ENCODE measurements at regions not wholly inside any gene's neighbourhood (a gene's known extent, or its start where the extent isn't known, plus 50 kb on each side); places are given as distances from the start of the nearest gene placed in this dataset.

DNA sequence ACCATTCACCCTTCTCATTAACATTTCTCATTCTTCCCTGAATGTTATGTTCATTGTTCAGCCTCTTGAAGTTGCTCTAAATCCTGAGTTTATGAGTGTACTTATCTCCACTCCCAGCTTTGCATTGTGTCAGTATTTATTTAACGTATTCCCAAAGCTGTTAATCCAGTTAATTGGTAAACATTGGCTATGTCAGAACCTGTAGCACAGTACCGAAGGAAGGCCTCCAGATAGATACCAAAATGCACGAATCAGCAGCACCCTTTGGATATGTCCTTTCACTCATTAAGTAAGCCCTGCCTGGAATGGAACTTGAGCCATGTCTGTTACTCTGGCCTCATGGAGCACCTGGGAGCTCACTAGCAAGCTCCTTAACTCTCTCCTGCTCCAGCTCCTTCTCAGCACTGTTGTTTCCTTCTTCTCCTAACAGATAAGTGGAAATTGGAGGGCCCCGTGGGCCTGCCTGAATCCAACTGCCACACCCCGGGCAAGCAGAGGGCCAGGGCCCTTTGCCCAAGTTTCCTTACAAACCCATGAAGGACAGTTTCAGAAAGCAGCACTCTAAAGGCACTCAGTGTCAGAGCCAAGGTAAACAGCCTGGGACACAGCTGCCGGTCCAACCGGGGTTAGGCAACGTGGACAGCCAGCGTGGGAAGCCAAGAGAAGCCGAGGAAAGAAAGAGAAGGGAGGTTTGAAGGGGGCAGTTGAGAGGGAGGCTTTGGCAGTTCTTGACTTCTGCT is 155.0 kb upstream of the SERP2 start:
- FAIRE-seq (no peak), ATAC-seq (no peak; the same call in 2 of the 3 replicates), DNase-seq (ENCODE audit: low spot score) (no peak)
- TF ChIP-seq TRIM24 (CRISPR knock-in tag; IDR thresholded peaks at IDR 0.05) (no peak), NR1H2 (CRISPR knock-in tag; IDR thresholded peaks at IDR 0.05; ENCODE audit: borderline replicate concordance, low read depth) (no peak), SMAD3 (CRISPR knock-in tag; IDR thresholded peaks at IDR 0.05) (no peak), ZNF724P (CRISPR knock-in tag; IDR thresholded peaks at IDR 0.05; ENCODE audit: borderline replicate concordance) (no peak), SPEN (CRISPR knock-in tag; IDR thresholded peaks at IDR 0.05; ENCODE audit: low read depth) (no peak), RAD21 (CRISPR knock-in tag; IDR thresholded peaks at IDR 0.05) (no peak)
- TF ChIP-seq, protein P1, sequence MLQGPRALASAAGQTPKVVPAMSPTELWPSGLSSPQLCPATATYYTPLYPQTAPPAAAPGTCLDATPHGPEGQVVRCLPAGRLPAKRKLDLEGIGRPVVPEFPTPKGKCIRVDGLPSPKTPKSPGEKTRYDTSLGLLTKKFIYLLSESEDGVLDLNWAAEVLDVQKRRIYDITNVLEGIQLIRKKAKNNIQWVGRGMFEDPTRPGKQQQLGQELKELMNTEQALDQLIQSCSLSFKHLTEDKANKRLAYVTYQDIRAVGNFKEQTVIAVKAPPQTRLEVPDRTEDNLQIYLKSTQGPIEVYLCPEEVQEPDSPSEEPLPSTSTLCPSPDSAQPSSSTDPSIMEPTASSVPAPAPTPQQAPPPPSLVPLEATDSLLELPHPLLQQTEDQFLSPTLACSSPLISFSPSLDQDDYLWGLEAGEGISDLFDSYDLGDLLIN (CRISPR knock-in tag; IDR thresholded peaks at IDR 0.05; ENCODE audit: borderline replicate concordance), result no peak
- TF ChIP-seq, protein P2, sequence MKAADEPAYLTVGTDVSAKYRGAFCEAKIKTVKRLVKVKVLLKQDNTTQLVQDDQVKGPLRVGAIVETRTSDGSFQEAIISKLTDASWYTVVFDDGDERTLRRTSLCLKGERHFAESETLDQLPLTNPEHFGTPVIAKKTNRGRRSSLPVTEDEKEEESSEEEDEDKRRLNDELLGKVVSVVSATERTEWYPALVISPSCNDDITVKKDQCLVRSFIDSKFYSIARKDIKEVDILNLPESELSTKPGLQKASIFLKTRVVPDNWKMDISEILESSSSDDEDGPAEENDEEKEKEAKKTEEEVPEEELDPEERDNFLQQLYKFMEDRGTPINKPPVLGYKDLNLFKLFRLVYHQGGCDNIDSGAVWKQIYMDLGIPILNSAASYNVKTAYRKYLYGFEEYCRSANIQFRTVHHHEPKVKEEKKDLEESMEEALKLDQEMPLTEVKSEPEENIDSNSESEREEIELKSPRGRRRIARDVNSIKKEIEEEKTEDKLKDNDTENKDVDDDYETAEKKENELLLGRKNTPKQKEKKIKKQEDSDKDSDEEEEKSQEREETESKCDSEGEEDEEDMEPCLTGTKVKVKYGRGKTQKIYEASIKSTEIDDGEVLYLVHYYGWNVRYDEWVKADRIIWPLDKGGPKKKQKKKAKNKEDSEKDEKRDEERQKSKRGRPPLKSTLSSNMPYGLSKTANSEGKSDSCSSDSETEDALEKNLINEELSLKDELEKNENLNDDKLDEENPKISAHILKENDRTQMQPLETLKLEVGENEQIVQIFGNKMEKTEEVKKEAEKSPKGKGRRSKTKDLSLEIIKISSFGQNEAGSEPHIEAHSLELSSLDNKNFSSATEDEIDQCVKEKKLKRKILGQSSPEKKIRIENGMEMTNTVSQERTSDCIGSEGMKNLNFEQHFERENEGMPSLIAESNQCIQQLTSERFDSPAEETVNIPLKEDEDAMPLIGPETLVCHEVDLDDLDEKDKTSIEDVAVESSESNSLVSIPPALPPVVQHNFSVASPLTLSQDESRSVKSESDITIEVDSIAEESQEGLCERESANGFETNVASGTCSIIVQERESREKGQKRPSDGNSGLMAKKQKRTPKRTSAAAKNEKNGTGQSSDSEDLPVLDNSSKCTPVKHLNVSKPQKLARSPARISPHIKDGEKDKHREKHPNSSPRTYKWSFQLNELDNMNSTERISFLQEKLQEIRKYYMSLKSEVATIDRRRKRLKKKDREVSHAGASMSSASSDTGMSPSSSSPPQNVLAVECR (CRISPR knock-in tag; IDR thresholded peaks at IDR 0.05; ENCODE audit: borderline replicate concordance), result no peak
- Histone ChIP-seq H3K9me3 (ENCODE audit: low read length) (no peaks in the 10 kb centered on the region), H3K27me3 (ENCODE audit: control insufficient read depth in 1 of 2, insufficient read depth in 2 of 2, low read length in 2 of 2) (peaks cover 0 to 22% of the 10 kb centered on the region in 2 experiments; a peak in 2 of 5 replicates), H4K20me1 (ENCODE audit: insufficient read depth, low read length) (no peaks in the 10 kb centered on the region), H3K36me3 (replicated peaks in 1 of 2; ENCODE audit: control insufficient read depth in 1 of 2, insufficient read depth in 2 of 2, low read length in 2 of 2) (no peaks in the 10 kb centered on the region), H3K4me1 (ENCODE audit: insufficient read depth, low read length) (no peaks in the 10 kb centered on the region), H3K9ac (ENCODE audit: insufficient read depth, low read depth, low read length) (no peak overlapping the region), H3K79me2 (ENCODE audit: insufficient read depth, low read length) (no peaks in the 10 kb centered on the region), H3K4me3 (replicated peaks in 1 of 3; ENCODE audit: insufficient read depth in 1 of 3, low read depth in 2 of 3, low read length in 3 of 3) (no peak overlapping the region), H3K4me2 (ENCODE audit: low read depth, low read length) (no peak overlapping the region), H3K27ac (ENCODE audit: extremely low read length, insufficient read depth, low read length) (no peak overlapping the region), H2AFZ (ENCODE audit: low read length) (no peak overlapping the region)
- 4% methylated on average over 10 of the region's 10 CpGs for WGBS (ENCODE audit: low lambda C conversion rate)
- ChIA-PET CTCF (ENCODE audit: low intra/inter-chr PET ratio, low total read pairs) (no interaction called here), POLR2A (no interaction called here)
- BruUV-seq (replicated peaks), result no TSS peak
- in situ Hi-C loops (cut with HindIII; ENCODE audit: extremely low pct_ligation_motif_present, low pct_unique_long_range_greater_than_20kb) (no loop called here), intact Hi-C loops (cut with micrococcal nuclease; ENCODE audit: unreplicated experiment) (no loop called here)
